ENCODE measurements at regions not wholly inside any gene's neighbourhood (a gene's known extent, or its start where the extent isn't known, plus 50 kb on each side); places are given as distances from the start of the nearest gene placed in this dataset.

- no peak for DNase-seq
These were observed 142.4 kb upstream of the ZNF236 start for GRCh38 chr18:76679945-76680344.

DNA sequence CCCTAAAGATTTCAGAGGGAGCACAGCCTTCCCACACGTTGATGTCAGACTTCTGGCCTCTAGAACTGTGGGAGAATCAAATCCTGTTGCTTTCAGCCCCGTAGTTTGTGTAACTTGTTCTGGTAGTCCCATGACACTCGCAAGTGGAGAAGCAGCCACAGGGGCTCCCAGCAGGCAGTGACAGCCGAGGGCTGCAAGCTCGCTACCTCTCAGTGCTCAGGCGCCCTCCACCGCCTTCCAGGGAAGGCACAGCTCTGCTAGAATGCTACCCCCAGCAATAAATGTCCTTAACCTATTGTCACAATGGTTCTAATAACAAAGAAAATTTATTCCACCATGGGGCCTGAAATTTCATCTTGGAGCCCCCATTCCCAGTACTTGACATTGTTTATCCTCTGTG, 143.1 kb upstream of the ZNF236 start:
- DNase-seq, result no peak

DNA sequence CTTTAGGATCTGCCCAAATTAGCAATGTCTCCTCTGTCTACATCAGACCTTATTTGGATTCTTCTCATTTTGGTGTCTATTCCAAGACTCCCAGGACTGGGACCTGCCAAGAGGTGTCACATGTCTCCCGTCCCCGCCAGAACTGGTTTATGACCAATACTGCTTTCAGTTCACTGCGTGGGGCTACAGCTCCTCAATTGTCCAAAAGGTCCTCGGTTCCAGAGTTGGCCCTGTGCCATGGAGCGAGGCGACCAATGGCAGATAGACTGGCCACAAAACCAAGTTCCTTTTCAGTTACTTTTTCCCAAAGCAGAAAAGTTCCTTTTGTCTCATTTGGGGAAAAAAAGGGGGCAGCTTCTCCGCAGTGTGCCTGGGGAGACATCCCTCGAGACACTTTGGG, 144.1 kb upstream of the ZNF236 start:
- no peak for DNase-seq

GRCh38 chr18:76674596-76674995, 147.8 kb upstream of the ZNF236 start:
- no peak for DNase-seq

DNA sequence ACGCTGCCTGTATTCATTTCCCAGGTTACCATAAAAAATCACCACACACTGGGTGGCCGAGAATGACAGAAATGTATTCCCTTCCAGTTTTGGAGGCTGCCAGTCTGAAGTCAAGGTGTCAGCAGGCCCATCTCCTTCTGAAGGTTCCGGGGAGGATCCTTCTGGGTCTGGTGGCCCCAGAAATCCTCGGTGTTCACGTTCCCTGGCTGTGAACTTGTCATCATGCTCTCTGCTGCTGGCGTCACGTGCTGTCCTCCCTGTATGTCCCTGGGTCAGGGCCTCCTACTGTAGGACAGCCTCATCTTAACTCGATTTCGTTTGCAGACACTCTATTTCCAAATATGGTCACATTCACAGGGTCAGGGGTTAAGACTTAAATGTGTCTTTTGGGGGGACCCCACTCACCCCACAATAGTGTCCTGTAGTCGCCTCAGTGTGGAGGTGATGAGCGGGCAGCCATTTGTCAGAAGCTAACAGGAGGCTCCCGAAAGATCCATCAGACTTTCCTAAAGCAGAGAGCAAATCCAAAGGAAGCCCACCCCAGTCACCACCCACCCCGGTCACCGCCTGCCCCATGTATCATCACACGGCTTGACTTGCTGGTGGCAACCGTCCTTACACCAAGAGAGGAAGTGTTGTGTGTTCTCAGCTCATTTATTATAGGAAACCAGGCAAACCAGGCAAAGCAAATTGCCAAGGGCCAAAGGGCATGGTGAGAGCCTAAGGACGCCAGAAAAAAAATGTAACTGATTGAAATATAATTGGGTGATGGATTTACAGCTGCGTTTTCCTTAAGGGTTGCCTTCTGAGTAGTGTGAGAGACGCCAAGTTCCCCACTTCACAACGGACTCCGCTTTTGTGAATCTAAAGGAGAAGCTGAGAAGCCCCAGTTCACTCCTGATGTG, 148.8 kb upstream of the ZNF236 start:
- no peak for DNase-seq

GRCh38 chr18:76672627-76673026, 149.7 kb upstream of the ZNF236 start:
- DNase-seq, result peak; percentile 49

DNA sequence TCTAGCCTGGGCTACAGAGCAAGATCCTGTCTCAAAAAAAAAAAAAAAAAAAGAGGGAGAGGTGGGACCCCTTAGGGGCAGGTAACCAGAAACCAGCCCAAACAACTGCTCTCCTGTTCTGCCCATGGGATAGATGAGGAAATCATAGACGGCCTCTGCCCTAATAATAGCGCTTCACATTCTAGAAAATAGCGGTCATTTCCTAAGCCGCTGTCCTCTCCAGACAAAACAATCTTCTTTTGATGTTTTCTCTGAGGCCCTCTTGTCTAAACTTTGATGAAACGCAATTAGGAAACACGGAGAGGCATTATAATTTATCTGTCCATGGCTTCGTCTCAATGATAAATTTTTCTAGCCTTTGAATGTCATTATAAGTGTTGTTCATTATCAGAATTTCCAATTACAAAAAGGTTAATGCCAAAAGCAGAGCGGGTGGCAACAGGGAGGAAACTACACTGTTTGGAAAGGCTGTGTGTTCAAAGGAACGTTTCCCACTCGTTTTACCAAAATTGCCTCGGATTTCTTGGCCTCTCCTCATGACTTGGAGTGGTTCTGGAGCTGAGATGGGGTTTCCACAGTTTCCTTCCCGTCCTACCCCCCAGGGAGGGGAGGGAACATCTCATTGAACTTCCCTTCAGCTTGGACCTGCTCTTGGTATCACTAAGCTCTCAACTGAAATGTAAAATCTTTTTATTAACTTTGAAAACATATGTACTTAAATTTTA, 151.6 kb upstream of the ZNF236 start:
- no peak for DNase-seq

GRCh38 chr18:76668546-76668945, 153.8 kb upstream of the ZNF236 start:
- DNase-seq, result no peak

DNA sequence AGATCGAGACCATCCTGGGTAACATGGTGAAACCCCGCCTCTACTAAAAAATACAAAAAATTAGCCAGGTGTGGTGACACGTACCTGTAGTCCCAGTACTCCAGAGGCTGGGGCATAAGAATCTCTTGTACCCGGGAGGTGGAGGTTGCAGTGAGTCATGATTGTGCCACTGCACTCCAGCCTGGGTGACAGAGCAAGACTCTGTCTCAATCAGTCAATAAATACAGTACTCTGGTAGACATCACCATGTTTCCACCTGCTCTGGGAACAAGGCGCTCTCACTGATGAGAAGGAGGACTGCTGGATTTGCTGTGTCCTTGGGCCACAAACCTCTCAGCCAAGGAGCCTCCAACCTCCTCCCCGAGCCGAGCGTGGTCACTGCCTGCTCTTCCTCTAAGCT, 154.2 kb upstream of the ZNF236 start:
- no peak for DNase-seq

DNA sequence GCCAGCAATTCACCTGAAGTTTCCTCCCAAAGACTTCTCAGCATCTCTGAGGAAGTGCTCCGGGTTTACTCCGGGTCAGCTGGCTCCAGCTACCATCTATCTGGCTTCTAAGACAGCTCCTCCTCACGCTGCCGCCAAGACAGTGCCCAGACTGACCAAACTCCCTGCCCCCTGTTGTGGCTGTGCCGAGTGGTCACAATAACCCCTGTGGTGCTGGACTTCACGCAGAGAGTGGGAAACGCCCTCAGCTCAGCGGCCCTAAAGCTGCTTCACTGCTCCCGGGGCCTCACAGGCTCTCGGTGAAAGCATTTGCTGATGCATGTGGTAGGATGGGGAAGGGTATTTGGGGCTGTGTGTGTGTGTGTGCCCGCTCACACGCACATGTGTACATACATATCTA, 154.8 kb upstream of the ZNF236 start:
- no peak for DNase-seq

DNA sequence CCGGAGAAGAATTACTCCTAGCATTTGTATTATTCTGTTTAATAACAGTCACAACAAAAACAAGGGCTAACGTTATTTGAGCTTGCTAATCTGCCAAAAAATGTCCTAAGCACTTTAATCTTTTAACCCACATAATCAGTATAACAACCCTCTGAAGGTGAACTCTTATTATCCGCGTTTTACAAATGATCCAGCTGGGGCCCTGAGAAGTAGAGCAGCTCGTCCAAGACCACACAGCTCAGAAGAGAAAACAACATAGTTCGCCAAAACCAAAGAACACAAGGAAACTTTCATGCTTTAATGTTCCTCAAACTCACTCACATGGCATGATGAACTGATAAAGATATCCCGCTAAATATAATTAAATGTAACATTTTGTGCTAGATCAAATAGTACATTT, 159.7 kb upstream of the ZNF236 start:
- no peak for DNase-seq

DNA sequence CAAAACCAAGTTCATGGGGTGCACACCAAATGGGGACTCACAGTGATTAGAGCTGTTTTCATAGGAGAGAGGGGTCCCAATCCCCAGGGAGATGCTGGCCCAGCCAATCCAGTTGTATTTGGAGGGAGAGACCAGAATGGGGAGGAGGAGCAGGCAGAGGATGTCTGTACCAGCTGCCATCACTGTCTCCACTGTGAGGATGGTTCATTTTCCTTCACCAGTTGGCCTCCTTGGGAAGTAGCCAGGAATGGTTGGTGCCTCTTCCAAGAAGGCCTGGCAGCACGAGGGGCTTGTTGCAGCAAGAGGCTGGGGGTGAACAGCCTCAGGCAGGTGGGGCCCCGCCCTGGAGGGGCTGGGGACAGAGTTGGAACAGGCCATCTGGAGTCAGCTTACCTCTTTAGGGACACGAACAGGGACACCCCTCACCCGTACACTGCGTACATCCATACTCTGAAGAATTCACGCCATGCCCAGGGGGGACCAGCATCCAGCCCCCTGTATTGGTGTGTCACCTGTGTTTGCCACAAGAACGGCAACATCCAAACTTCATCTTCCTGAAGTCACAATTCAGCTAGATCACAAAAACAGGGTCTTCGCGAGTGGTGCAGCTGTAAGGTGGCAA, 161.7 kb upstream of the ZNF236 start:
- no peak for DNase-seq

DNA sequence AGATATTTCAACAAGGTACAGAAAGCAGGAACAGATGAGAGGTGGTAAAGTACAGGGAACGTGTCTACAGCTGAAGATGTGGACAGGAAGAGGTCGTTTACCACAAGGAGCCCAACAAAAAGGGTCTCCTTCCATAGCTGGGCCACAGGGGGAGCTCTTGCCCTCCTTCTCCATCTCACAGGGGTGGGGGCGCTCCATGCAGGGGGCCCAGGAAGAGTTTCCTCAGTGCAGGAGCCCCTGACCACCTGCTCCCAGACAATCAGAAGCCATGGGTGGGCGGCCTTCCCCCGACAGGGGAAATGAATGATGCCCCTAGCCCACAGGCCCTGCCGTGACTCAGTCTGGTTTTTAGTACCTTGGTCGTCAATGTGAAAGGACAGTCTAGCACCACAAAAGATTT, 163.6 kb upstream of the ZNF516 start:
- no peak for DNase-seq

- no peak for DNase-seq
These were observed 162.9 kb upstream of the ZNF516 start for GRCh38 chr18:76657911-76658470.

DNA sequence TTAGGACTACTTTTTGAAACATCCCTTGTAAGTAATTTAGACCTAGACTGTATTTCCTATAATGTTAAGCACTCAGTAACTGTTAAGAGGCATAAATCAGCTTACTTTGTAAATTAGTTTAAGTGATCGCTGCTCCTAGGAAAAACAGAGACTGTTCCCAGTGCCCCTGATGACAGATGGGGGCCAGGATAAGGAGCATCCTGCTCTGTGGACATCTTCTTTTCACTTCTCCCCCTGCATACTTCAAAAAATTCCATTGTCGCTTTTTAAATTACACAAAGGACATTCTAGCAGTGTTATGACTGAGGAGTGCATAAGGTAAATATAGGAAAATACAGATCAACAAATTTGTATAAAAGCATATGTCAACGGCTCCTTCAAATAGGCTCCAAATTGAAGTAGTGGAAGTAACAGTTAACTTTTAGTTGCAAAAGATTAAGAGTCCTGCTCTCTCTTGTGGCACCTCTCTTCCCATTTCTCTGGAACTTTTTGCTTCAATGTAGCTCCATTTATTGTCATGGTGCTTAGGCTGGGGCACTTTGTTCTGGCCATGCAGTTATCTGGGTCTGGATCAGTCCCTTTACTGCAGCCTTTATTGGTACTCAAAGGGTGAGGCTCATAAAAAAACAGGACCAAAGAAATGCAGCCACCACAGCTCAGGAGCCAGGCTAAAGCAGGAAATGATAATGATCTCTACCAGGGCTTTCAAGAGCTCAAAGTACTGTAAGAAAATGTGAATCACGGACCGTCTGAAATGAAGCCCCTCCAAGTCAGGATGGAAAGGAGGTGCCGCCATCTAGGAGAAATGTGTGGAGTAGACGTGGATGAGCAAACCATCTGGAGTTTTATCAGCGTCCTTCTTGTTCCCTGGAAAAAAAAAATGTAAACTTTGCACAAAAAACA, 162.1 kb upstream of the ZNF516 start:
- DNase-seq, result peak; percentile 32

DNA sequence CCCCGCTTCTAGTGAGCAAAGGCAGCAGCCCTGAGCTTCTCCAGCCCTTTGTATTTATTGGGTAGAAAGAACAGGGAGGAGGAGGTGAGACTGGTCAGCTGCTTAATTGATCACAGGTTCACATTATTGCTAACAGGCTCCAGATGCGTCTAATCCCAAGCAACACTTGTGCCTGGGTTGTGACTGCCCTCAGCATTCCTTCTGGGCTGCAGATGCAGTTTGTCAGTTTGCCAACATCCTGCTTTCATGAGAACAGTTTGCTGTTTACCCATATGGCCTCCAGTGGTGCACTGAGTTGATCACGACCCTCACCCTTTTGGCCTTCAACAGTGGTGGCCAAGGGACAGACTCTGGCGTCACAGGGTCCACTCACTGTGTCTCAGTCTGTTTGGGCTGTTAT, 159.5 kb upstream of the ZNF516 start:
- DNase-seq, result peak; percentile 42

DNA sequence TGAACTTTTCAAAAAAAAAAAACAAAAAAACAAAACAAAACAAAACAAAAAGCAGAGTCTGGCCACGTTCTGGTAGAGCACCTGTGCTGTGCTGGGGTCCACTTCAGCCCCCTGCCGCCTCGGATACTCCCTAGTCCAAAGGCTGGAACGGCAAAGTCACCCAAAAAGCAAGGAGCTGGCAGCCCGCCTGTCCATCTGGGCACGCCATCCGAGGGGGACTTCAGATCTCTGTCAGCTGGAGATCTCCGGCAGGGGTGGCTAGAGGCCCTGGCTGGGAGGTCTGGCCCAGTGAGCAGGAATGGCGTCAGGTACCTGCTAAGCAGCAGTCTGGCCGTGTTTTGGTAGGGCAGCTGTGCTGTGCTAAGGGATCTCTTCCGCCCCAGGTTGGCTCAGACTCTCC, 152.3 kb upstream of the ZNF516 start:
- DNase-seq, result no peak

GRCh38 chr18:76644580-76644979, 149.5 kb upstream of the ZNF516 start:
- DNase-seq, result no peak

- DNase-seq, result no peak
These were observed 149.0 kb upstream of the ZNF516 start for GRCh38 chr18:76643996-76644395.

- no peak for DNase-seq
These were observed 148.2 kb upstream of the ZNF516 start for GRCh38 chr18:76643199-76643598.

GRCh38 chr18:76640438-76640837, 145.4 kb upstream of the ZNF516 start:
- DNase-seq, result no peak

DNA sequence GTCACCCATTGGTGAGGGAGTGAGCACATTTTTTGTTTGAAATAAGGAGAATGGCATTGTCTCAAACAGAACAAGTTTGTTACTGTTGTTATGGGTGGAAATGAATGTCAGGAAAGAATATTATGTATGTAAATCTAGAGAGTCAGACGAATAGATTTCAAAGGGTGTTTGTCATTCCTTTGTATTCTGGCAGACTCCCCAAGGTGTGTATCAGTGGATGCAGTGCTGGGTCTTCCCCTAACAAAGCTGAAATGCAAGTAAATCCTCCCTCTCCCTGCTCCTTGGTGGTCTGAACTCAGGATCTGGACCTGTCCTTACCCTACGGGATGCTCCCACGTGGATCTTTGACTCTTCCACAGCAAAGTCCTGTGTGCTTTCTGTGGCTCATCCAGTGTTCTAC, 139.5 kb upstream of the ZNF516 start:
- no peak for DNase-seq

Measured in fibroblast of skin of right quadriceps (primary cell).